ENCODE measurements at regions not wholly inside any gene's neighbourhood (a gene's known extent, or its start where the extent isn't known, plus 50 kb on each side); places are given as distances from the start of the nearest gene placed in this dataset.

- Histone ChIP-seq H3K27ac (no peak overlapping the region), H3K36me3 (no peaks in the 10 kb centered on the region), H3K4me3 (no peak overlapping the region), H3K9me3 (no peaks in the 10 kb centered on the region), H3K27me3 (no peaks in the 10 kb centered on the region), H3K4me1 (no peaks in the 10 kb centered on the region)
- no peak for ATAC-seq
- no peak for DNase-seq
- TF ChIP-seq, protein P1, sequence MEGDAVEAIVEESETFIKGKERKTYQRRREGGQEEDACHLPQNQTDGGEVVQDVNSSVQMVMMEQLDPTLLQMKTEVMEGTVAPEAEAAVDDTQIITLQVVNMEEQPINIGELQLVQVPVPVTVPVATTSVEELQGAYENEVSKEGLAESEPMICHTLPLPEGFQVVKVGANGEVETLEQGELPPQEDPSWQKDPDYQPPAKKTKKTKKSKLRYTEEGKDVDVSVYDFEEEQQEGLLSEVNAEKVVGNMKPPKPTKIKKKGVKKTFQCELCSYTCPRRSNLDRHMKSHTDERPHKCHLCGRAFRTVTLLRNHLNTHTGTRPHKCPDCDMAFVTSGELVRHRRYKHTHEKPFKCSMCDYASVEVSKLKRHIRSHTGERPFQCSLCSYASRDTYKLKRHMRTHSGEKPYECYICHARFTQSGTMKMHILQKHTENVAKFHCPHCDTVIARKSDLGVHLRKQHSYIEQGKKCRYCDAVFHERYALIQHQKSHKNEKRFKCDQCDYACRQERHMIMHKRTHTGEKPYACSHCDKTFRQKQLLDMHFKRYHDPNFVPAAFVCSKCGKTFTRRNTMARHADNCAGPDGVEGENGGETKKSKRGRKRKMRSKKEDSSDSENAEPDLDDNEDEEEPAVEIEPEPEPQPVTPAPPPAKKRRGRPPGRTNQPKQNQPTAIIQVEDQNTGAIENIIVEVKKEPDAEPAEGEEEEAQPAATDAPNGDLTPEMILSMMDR (IDR thresholded peaks at IDR 0.05): no peak
- intact Hi-C loops (cut with DNase I): no loop called here
Observed at GRCh38 chr9:31597977-31598376, 786.5 kb upstream of the ACO1 start.

DNA sequence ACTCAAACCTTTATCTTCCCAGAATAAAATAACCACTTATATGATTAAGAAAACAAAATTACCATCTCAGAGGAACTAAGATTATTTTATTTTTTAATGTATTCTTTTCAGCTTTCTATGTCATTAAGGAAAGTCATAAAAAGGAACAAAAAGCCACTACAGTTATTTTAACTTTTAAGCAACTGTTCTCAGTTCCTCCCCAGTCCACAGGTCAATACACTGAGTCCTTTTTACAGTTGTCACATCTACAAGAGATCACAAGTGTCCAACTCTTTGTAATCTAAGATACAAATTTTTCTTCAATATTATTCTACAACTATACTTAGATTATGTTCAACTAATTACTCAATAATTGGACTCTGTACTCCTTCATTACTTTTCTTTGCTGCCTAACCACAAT, 782.8 kb upstream of the ACO1 start:
- intact Hi-C loops (cut with DNase I): no loop called here
- no peaks in the 10 kb centered on the region for H3K27me3 ChIP-seq
- no peaks in the 10 kb centered on the region for H3K36me3 ChIP-seq
- DNase-seq (no peak), ATAC-seq (no peak)
- TF ChIP-seq, protein P1 (IDR thresholded peaks at IDR 0.05): no peak
- no peaks in the 10 kb centered on the region for H3K4me1 ChIP-seq
- no peak overlapping the region for H3K4me3 ChIP-seq
- H3K27ac ChIP-seq: no peak overlapping the region
- H3K9me3 ChIP-seq: no peaks in the 10 kb centered on the region

GRCh38 chr9:31604531-31604930, 779.9 kb upstream of the ACO1 start:
- Histone ChIP-seq H3K4me3 (no peak overlapping the region), H3K9me3 (no peaks in the 10 kb centered on the region), H3K36me3 (no peaks in the 10 kb centered on the region), H3K27ac (no peak overlapping the region), H3K27me3 (no peaks in the 10 kb centered on the region), H3K4me1 (no peaks in the 10 kb centered on the region)
- intact Hi-C loops (cut with DNase I): no loop called here
- DNase-seq (no peak), ATAC-seq (no peak)
- TF ChIP-seq, protein P1 (IDR thresholded peaks at IDR 0.05): no peak

DNA sequence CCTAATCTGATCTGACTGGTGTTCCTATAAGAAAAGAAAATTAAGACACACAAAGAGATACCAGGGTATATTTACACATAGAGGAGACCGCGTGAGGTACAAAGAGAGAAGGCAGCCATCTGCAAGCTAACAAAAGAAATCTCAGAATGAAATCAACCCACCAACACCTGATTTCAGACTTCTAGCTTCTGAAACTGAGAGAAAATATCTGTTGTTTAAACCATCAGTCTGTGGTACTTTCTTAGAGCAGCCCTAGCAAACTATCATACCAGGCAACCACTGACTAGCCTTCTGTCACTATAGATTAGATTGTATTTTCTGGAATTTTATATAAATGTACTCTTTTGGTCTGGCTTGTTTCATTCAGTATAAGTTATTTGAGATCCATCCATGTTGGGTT, 779.3 kb upstream of the ACO1 start:
- intact Hi-C loops (cut with DNase I): no loop called here
- no peaks in the 10 kb centered on the region for H3K4me1 ChIP-seq
- no peaks in the 10 kb centered on the region for H3K27me3 ChIP-seq
- no peaks in the 10 kb centered on the region for H3K9me3 ChIP-seq
- no peak overlapping the region for H3K27ac ChIP-seq
- no peak for ATAC-seq
- H3K36me3 ChIP-seq: no peaks in the 10 kb centered on the region
- DNase-seq: no peak
- TF ChIP-seq, protein P1 (IDR thresholded peaks at IDR 0.05): no peak
- no peak overlapping the region for H3K4me3 ChIP-seq

DNA sequence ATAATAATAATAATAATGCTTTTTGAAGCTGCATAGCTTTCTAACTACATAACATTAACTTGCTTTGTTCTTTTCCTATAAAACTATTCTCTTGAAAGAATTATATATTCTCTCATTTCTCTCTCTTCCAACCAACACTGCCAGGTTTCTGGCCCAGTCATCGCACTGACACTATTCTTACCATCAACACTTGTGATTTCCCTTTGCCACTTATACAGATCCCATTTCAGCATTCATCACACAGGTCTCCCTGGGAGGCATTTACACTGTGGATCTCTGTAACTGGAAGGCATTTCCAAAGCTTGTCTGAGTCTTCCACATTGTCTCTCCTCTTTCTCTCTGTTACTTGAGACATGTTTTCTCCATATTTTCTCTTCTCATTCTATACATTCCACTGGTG, 777.8 kb upstream of the ACO1 start:
- intact Hi-C loops (cut with DNase I): no loop called here
- Histone ChIP-seq H3K9me3 (no peaks in the 10 kb centered on the region), H3K4me3 (no peak overlapping the region), H3K27ac (no peak overlapping the region), H3K4me1 (no peaks in the 10 kb centered on the region), H3K27me3 (no peaks in the 10 kb centered on the region), H3K36me3 (no peaks in the 10 kb centered on the region)
- DNase-seq (no peak), ATAC-seq (no peak)
- TF ChIP-seq, protein P1 (IDR thresholded peaks at IDR 0.05): no peak

DNA sequence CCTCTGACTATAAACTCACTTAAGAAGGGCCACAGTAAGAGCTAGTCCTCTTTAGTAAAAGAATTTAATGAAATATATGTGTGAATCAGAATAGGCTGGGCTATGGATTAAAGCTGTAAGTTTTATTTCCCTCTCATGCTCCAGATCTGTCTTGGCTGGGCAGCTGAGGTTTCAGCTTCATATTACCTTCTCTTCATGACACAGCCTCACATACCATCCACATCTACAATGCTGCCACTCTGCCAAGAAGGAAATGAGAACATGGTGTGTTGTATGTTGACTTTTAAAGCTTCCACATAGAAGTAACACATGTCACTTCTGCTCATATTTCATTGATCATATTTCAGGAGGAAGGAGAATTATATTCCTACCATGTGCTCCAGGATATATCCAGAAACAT, 776.0 kb upstream of the ACO1 start:
- no peak for DNase-seq

More for the DNA sequence above, 776.0 kb upstream of the ACO1 start:
- TF ChIP-seq, protein P1 (IDR thresholded peaks at IDR 0.05): no peak
- ATAC-seq: no peak
- Histone ChIP-seq H3K4me3 (no peak overlapping the region), H3K9me3 (no peaks in the 10 kb centered on the region), H3K27ac (no peak overlapping the region), H3K36me3 (no peaks in the 10 kb centered on the region), H3K4me1 (no peaks in the 10 kb centered on the region), H3K27me3 (no peaks in the 10 kb centered on the region)
- intact Hi-C loops (cut with DNase I): no loop called here
